Fibroblast of upper back skin (primary cell): ENCODE measurements at regions not wholly inside any gene's neighbourhood (a gene's known extent, or its start where the extent isn't known, plus 50 kb on each side); places are given as distances from the start of the nearest gene placed in this dataset.

Experiments used
- DNase-seq: peaks from one replicate; pipeline ENCODE4 v3.0.0-alpha.2; 2013

DNA sequence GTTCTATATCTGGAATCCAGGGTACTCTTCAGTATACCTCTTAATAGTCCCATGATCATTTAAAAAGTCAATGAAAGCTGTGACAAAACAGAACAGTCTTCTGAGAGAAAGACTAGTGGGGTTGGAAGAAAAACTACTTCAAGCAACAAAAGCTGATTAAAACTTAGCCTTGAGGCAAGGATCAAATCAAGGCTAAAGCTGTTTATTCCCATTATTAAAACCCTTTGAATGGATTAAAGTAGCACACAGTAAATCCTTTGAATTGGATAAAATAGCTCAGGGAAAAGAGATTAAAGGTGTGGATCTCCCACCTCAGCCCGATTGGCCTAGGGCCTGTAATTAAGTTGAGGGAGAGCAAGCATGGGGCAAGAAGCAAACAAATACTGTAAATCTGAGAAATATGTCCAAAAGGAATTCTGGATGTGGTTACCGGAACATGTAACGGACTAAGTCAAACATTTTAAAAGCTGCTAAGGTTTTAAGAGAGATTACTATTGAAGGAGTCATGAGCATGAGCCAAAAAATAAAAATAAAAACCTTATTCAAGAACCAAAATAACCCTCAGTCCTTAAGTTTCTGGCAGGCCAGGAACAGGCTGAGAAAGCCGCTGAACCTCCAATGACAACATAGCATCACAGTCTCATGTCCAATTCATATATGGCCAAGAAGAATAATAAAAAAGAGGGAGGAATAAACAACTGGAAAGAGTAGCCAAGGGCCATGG is 257.3 kb upstream of the NEIL3 start:
- no peak for DNase-seq

DNA sequence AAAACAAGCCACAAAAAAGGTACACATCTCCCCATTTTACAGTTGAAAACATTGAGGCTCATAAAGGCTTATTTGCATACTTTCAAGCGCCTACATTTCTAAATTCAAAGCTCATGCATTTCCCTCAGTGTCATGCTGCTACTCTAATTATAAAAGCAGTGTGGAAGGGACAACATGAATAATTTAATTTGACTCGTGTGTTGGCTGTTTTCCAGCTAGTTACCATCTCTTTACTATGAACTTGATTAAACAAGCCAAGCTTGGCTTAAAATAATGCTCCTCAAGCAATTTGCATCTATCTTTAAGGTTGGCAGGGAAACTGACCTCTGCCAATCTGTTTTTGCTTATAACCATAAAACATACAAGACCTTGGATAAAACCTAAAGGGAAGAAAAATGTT is 252.5 kb upstream of the NEIL3 start:
- no peak for DNase-seq

DNA sequence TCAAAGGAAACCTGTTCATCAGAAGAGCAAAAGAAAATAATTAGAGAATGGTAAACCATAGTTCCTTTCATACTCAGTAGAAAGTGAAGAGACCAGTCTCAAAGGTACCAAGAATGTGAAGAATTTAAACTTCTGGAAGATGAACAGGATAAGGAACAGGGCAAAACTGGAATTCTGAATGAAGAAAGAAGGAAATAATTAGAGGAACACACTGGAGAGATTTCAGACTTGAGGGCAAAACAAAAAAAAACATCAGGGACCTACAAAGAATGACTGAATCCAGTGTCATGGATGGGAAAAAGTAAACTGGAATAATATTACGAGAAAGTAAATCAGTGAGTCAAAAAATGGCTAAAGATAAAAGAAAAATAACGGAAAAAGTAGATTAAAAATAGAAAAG is 245.6 kb upstream of the NEIL3 start:
- DNase-seq = peak; percentile 6

DNA sequence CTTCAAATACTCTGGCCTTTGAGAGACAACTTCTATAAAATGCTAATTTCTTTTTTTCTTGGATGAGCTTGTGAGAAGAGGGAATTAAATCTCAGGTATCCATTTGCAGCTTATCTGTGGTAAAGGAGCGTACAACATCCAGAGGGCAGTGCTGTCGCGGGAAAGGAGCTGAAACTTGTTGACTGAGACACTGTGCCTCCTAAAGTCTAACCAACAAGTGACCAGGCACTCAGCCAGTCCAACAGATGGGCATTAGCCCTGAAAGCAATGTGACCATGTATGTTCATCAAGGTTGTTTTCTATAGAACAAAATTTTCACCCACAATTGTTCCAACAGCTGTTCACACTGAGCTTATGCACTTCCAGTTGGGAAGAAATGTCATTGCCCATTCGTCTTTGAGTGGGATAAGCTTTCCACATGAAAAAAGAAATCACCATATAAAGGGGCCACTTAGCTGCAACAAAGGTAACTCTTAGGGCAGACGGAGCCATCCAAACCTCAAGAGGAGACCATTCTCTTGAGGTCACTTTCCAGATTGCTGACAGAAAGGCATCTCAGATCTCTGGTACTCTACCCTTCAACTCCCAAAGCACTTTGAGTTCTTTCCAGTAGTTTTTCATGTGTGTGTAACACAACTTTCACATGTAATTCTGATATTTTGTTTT is 244.8 kb upstream of the NEIL3 start:
- DNase-seq = no peak

DNA sequence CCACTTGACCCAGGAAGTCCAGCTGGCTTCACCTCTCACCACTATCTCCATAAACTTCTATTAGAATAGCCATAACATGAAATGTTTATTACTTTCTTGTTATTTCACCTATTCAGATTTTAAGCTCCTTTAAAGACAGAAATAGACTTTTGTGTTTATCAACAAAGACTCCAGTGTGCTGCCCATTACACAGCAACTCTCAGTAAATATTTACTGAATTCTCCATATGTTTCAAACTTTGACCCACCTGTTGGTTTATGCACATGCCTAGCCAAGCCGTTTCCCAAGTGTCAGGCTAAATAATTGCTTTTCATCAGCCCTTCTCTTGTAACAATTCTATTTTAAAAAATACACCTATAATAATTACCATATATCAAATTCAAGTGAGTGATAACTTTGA is 242.9 kb upstream of the NEIL3 start:
- DNase-seq = no peak

DNA sequence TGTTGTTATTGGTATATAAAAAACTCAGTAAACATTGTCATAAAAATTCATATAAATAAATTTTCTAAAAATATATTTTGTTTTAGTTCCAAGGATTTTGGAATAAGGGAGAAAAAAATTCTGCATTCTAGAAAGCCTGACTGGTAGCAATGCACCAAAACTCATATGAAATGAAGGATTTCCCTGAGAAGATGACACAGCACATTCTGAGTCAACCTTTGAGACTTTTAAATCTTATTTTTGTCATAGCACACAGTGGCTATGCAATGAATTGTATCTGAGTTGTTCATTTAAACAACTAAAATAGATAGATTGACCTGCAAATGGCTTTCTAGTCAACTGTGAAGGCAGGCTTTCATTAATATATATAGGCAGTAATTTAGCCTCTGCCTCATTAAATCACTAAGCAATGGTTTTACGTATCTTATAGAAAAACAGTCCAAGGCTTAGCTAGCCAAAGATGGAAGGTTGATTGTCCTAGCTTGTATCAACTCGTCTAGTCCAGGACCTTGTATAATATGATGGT is 239.1 kb upstream of the NEIL3 start:
- peak; percentile 17 for DNase-seq

DNA sequence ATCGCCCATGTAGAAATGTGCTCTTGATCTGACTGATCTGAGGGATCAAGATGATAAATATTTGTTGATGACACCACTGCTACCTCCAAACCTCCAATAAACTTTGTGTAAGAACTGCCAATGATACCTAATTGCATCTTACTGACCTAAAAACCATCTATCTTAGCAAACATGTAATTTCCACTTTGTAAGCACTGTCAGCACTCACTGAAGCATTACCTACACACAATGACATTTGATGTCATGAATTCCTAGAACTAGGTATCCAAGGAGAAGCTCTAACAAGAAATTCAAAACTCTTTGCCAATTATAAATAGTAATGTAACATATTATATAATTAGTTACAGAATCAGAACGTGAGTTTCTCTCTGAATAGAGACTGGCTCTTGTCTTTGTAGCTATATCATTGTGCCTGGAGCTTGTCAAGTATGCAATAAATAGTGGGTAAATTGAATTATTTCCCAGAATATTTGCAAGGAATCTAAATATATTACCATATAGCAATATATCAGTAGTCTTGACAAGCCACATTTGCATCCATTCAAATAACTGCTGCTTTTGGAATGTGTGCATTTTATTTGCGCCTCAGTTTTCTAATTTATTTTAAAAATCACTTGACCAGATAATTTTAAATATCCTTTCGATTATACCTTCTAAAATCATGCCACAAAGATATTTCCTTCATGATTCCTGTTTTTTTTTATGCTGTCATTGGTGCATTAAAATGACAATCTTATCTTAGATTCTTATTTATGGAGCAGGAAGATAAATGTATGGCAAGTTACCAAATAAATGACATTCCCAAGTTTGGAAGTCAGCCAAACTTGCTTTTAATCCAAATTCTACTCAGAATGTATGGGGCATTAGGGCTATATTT is 232.3 kb upstream of the NEIL3 start:
- DNase-seq = peak; percentile 36

DNA sequence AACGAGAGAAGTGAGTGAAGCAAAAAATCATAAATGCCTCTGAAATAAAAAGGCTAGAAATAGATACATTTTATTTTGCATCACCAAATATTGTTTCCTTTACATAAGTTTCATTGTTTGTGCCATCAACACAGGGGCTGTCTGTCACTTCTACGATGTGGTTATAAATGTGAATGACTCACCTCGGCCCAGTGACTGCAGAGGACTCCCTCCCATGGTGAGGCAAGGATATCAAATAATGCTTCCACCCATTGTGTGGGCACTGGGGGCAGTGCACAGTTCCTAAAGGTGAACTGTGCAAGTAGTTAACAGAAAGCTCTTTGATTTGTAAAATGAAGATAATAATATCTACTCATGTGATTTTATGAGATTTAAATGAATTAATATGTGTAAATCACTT is 230.3 kb upstream of the NEIL3 start:
- no peak for DNase-seq

DNA sequence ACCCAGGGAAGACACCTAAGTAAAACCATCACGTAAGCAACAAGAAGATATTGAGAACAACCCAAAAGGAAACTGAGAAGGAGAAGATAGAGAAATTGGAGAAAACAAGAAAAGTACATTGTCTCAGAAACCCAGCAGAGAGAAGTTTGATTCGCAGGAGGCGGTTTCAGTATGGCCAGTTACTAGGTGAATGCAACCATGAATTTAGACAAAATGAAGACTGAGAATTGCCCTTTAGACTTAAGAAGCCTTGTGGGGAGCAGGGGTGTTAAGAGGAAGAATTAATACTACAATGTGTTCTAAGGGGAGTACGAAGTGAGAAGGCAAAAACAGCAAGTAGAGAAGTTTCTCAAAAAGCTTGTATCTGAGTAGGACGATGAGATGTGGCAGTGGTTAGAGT is 229.3 kb upstream of the NEIL3 start:
- no peak for DNase-seq

DNA sequence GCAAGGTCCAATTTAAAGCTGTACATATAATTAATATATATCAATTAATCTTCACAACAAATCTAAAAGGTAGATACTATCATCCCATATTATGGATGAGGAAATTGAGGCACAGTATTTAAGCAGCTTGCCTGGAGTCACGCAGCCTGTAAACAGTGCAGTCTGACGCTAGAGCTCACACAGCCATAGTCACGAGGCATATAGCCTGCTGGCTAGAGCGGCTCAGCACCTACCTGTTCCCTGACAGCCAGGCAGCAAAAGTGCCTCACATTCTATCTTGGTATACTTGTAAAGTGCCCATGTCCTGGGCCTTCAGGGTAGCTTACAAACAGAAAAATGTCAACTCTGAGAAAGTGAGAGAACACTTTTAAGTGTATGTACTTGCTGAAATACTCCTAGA is 222.6 kb upstream of the NEIL3 start:
- DNase-seq = no peak

DNA sequence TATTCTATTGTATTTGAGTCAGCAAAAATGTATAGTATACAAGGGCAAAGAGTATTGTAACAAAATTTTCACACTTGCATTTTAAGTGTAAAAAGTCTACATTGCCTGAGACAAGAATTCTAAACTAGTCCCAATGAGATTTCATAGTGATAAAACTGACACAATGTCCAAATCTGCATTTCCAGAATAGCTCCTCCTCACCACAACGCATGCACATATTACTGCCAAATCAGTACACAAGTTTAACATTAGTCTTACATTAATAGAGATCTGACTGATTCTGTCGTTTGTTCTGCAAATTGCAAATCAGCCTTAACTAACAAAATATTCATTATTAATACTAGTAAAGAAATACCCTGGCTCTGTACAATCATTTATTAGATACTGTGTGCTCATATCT is 222.2 kb upstream of the NEIL3 start:
- no peak for DNase-seq

DNA sequence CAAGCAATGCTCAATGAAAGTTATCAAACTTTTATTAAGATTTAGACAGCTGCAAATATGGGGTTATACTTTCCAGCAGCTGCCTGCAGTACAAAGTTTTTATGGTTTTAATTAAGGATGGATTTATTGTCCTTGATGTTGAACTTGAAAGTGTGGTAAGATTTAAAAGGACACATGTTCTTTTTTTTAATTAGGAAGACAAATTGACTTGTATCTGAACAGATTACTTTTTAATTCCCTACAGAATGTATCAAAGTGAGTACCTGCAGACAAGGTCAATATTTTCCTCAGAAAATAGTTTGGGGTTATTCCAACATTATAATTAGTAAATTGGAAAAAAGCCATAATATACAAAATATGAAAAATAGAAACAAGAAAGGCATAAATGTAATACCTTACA is 218.2 kb upstream of the NEIL3 start:
- DNase-seq = no peak

DNA sequence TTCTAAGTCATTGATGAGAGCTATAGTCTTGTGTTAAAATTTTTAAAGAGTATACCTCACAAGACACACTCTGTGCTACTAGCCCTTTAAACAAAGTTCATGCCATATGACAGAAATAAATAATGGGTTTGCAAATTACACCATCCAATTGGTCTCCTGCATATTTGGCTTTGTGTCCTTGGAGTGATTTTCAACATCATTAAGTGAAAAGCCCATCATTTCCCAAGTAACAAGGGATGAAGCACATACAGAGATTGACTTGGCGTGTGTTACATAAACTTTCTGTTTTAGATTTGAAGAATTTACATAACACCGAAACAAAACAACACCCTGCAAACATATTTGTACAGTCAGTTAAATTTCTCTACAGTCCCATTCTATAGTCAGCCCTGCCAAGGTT is 216.9 kb upstream of the NEIL3 start:
- DNase-seq = no peak

DNA sequence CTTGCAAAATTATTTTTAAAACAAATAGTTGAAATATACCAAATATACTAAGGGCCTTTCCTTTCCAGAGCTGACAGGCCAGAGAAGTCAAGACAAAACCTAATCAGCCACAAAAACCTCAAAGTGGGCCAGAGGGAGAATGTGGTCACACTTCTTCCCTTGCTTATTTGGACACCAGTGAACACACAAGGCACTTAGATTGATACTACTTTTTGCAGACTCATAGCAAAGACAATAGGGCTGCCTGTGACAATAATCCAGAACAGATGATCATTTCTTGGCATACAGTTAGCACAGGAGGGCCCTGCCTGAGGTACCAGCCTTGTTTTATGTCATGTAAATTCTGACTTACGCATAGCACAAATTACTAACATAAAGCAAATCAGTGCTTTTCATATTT is 215.7 kb upstream of the NEIL3 start:
- DNase-seq = peak; percentile 57

DNA sequence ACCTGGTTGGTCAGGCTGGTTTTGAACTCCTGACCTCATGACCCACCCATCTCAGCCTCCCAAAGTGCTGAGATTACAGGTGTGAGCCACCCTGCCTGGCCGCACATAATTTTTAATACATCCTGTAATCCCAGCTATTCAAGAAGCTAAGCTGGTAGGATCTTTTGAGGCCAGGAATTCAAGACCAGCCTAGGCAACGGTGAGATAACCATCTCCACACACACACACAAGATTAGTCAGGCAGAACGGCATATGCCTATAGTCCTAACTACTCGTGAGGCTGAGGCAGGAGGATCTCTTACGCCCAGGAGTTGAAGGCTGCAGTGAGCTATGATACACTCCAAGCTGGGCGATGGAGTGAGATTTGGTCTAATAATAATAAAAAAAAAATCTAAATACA is 212.4 kb upstream of the NEIL3 start:
- no peak for DNase-seq

DNA sequence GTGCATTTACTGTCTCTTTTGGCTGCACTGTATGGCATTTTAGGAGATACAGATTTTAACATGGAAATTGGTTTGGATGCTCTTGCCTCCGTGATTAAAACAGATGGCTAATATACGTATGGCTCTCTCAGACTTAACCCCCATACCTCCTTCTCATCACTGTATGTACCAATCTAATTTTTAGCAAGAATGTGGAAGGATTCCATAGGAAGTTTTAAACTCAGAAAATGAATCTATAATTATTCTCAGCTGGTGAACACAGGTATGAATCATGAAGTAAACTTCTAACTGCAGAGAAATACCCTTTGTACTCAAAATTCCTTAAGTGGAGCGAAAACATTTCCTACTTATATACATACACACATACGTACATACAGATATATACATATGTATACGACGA is 210.5 kb upstream of the NEIL3 start:
- DNase-seq = peak; percentile 69

DNA sequence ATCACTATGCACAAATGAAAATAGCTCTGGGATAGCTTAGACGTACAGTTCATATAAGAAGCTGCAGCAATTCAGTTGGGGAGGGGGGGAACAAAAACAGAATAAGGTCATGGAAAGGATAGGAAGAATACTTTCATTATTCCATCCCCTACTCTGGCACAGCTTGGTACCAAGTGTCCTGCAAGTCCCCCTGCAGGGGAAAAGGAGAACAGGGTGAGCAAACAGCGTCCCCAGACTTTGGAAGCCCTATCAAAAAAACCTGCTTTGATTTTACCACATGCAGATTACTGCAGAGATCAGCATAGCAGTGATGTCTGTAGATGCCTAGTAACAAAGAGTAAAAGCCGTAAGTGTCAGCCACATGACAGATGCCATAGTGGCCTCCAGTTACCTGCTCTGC is 209.4 kb upstream of the NEIL3 start:
- DNase-seq = no peak

DNA sequence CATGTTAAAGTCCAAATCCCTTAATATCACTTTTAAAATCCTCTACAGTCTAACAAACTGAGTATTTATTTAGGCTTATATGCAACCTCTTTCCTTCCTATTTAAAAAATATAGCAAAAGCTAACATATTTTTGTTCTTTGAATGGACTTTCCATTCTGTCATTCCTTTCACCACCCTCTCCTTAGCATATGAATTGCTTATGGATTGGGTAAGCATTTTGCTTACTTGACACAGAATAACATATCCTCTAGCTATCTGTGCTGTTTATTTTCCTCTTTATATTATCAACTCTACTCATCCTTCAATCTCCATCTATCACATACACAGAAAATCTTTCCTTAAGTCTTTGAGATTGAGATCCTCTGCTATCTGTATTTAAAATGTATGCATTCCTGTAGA is 206.1 kb upstream of the NEIL3 start:
- no peak for DNase-seq

DNA sequence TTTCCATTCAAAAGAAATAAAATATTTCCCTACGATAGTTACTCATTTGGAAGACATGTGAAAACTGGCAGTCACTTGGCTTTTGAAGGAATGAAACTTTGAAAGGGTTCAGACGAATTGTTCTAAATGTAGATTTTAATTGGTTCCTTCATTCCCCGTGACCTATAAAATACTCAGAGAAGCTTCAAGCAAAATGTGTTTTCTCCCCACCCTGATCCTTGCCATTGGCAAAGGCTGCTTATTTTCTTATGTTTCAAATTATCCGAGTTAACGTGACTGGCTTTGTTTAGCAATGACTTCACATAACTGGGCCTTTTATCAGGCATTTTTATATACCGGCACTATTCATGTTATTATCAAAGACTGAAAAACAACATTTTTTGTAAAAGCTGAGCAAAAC is 204.1 kb upstream of the NEIL3 start:
- peak; percentile 28 for DNase-seq

DNA sequence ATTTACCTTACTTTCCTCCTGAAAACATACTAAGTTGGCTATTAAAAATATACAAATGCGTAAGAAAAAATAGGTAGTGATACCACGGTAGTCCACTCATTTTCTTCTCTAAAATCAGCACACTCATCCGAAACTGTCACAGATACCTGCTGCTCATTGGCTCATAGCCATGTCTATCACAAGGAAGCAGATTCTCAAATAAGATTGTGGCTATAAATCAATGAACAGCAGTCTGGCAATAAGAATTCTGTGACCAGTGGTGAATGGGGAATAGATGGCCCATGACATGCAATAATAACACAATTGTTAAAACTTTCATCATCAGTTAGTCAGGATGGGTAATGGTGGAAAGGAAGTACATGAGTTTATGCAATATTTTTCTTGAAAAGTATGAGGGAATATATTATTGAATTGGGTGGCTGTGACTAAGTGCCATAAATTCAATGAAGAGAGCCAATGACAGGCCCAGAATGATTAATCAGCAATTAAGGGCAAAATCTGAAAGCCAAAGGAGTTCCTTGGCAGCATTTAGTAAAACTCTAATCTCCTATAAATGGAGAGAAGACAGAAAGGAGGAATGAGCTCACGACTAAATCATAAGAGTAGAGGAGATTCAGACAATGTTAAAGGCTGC is 202.3 kb upstream of the NEIL3 start:
- peak; percentile 93 for DNase-seq

DNA sequence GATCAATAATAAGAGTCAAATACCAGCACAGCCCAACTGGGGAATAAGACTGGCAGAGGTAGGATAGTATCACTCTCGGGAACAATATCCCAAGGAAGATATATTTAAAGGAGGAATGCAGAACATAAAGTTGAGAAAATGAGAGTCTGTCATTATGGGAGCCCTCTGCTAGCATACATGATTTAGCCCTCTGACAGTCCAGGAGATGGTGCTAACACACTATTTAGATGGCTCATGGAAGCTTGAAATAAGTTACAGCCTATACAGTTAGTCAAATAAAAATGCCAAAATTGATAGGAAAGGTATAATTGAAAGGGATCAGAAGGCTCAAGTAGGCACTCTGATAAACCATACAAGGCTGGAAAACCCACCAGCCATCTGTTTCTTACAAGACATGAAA is 201.0 kb upstream of the NEIL3 start:
- peak; percentile 56 for DNase-seq

DNA sequence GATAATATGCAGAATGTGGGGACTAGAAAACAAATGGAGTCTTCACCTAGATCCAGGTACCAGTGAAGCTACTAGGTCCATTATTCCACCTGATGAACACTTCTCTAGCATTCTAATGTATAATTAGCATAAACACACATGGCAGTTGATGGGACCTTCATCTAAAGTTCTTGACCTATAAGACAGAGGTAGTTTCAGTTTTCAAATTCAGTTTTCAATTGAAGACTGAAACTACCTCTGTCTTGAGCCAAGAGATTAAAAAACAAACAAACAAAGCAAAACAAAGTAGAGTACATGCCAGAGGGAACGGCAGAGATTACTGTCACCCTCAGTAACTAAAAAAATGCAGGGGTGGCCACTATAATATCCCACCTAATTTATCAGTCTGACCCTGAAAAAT is 199.9 kb upstream of the NEIL3 start:
- DNase-seq = no peak

DNA sequence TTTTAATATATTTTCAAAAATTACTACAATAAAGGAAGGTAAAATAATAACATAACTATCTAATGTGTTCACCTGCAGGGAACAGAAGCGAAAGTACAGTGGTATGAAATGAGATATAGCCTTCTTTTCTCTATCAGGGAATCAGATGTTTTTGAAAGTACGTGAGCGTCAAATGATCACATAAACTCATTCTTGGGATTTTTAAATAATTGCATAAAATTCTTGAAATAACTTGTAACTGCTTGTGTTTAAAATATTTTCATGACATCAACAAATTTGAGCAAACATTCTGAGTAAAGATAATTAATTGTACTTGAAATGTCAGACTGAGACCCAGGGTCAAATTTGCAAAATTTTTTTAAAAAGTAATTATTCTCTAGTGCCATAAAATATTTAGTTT is 193.5 kb upstream of the NEIL3 start:
- DNase-seq = no peak
